ENCODE measurements at regions not wholly inside any gene's neighbourhood (a gene's known extent, or its start where the extent isn't known, plus 50 kb on each side); places are given as distances from the start of the nearest gene placed in this dataset.

DNA sequence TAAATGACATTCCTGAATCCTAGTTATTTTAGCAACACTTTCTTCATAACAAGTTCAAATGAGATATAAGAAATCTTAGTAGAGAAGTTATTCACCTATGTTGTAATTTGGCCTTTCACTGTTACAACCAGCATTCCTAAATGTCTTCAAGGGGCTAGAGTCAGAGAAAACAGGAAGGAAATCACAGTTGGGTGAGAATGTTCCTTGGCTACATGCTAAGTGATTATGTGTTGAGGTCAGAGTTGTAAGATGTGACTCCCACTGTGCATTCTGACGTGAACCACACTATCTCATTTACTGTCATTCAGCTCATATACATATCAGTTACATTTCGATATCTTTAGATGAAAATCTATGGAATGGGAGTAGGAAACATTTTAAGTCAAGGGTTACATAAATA is 51.0 kb upstream of the MLIP start:
- DNase-seq = peak; percentile 60

All from fibroblast of upper back skin (primary cell).